ENCODE measurements at regions not wholly inside any gene's neighbourhood (a gene's known extent, or its start where the extent isn't known, plus 50 kb on each side); places are given as distances from the start of the nearest gene placed in this dataset.

DNA sequence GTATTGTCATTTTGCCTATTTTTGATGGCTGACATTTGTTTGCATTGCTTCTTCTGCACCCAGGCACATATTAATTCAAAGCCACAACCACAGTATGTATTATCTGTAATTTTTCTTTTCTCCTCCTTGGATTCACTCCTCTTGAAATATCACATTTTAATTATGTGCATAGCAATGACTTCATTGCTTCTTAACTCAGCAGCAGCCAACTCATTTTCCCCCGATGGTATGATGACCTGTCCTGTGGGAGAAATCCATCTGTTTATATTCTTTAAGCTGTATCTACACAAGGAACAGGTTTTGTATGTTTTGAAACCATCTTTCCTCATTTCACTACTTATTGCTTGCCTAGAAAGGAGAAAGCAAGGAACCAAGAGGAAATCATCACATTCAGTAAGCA, 588.8 kb downstream of the INHBA start:
- no peak for TF ChIP-seq CTCF (IDR thresholded peaks at IDR 0.05)
- no peak for TF ChIP-seq POLR2A (IDR thresholded peaks at IDR 0.05)
